Loucy (cell line): ENCODE measurements at regions not wholly inside any gene's neighbourhood (a gene's known extent, or its start where the extent isn't known, plus 50 kb on each side); places are given as distances from the start of the nearest gene placed in this dataset.

ENCODE experiments used
- H2AFZ ChIP-seq: fragments of 200-600 bp; sonication (generic); 2 replicates; pipeline ENCODE4 v1.6.0; 2016; ENCODE audit warnings: antibody characterized with exemption, mild to moderate bottlenecking, low read length, moderate library complexity
- H3F3A ChIP-seq: fragments of 200-600 bp; 2 replicates; pipeline ENCODE4 v1.6.0; 2016; ENCODE audit warnings: antibody characterized with exemption, low read depth, mild to moderate bottlenecking
- H3K27me3 ChIP-seq: fragments of 200-600 bp; sonication (generic); 2 replicates; pipeline ENCODE4 v1.6.1; 2014; ENCODE audit warnings: low read length, mild to moderate bottlenecking; ENCODE audit not compliant: insufficient read depth, poor library complexity, severe bottlenecking
- H3K36me3 ChIP-seq: fragments of 200-600 bp; sonication (generic); 2 replicates; pipeline ENCODE4 v1.6.1; 2016; ENCODE audit warnings: low read length; ENCODE audit not compliant: insufficient read depth
- H3K4me1 ChIP-seq: fragments of 200-600 bp; sonication (generic); 2 replicates; pipeline ENCODE4 v1.5.1; 2014; ENCODE audit warnings: low read length, mild to moderate bottlenecking; ENCODE audit not compliant: insufficient read depth, poor library complexity, severe bottlenecking
- H3K4me2 ChIP-seq: fragments of 200-600 bp; sonication (generic); 2 replicates; pipeline ENCODE4 v1.6.0; 2014; ENCODE audit warnings: antibody characterized with exemption, low read length, low read depth, mild to moderate bottlenecking; ENCODE audit not compliant: poor library complexity, severe bottlenecking
- H3K4me3 ChIP-seq: fragments of 200-600 bp; sonication (generic); 2 replicates; pipeline ENCODE4 v1.5.1; 2014; ENCODE audit warnings: low read length, mild to moderate bottlenecking, mixed read lengths; ENCODE audit not compliant: poor library complexity, severe bottlenecking
- H3K79me2 ChIP-seq: fragments of 200-600 bp; sonication (generic); 2 replicates; pipeline ENCODE4 v1.6.1; 2014; ENCODE audit warnings: low read length; ENCODE audit not compliant: insufficient read depth
- H3K9ac ChIP-seq: fragments of 200-600 bp; sonication (generic); 2 replicates; pipeline ENCODE4 v1.6.0; 2014; ENCODE audit warnings: mild to moderate bottlenecking, low read depth, low read length, moderate library complexity; ENCODE audit not compliant: poor library complexity, severe bottlenecking
- H3K9me2 ChIP-seq: fragments of 200-600 bp; sonication (generic); replicated peaks from 2 replicates; pipeline ENCODE4 v1.6.1; 2016; ENCODE audit warnings: low read depth, low read length, mixed read lengths
- H3K9me3 ChIP-seq: fragments of 200-600 bp; sonication (generic); 2 replicates; pipeline ENCODE4 v1.6.1; 2014; ENCODE audit warnings: mild to moderate bottlenecking, antibody characterized with exemption, low read length, low read depth; ENCODE audit not compliant: insufficient read depth
- H4K20me1 ChIP-seq: fragments of 200-600 bp; sonication (generic); 2 replicates; pipeline ENCODE4 v1.6.0; 2014; ENCODE audit warnings: antibody characterized with exemption, low read length, mild to moderate bottlenecking; ENCODE audit not compliant: insufficient read depth, poor library complexity, severe bottlenecking
- CTCF ChIP-seq: fragments of 200-600 bp; sonication (generic); conservative IDR thresholded peaks from 2 replicates; pipeline ENCODE4 v1.5.1; 2014; ENCODE audit warnings: mild to moderate bottlenecking, antibody characterized with exemption, low read length
- EZH2phosphoT487 ChIP-seq: fragments of 200-600 bp; IDR thresholded peaks from 2 replicates; pipeline ENCODE4 v1.6.1; 2018; ENCODE audit warnings: antibody characterized with exemption, mild to moderate bottlenecking, moderate library complexity, borderline replicate concordance

DNA sequence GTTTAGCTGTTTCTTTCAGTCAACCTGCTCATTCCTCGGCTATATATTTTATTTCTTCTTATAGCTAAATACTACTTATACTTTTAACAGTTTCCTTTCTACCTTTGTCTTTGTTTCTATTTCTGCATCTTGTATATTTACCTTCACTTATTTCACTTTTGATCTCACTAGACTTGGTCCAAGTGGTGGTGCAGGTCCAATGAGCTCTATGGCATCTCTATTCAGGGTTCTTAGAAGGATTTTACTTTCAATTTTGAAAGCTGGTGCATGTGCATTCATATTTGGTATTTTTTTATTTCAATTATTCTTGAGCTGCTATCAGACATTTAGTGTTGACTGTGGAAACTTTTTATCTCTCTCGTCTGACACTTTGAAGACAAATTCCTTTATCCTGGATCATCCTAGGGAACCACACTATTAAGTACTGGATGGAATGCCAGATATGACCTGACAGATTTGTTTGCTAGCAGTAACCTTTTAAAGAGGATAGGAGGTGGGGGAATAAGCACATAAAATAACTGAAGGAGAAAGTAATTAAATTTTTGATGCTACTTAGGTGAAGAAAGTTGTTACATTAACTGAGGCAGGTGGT is 123.1 kb upstream of the PJA2 start:
- Histone ChIP-seq H3K36me3 (no peaks in the 10 kb centered on the region), H3K27me3 (no peaks in the 10 kb centered on the region), H3K9me2 (no peaks in the 10 kb centered on the region), H3K4me3 (no peak overlapping the region), H2AFZ (no peak overlapping the region), H3K4me2 (no peak overlapping the region), H3K4me1 (no peaks in the 10 kb centered on the region), H3K9ac (no peak overlapping the region), H4K20me1 (no peaks in the 10 kb centered on the region), H3F3A (no peaks in the 10 kb centered on the region), H3K9me3 (no peaks in the 10 kb centered on the region), H3K79me2 (no peaks in the 10 kb centered on the region)
- no peak for TF ChIP-seq CTCF
- no peak for TF ChIP-seq EZH2phosphoT487

- Histone ChIP-seq H2AFZ (no peak overlapping the region), H3K4me3 (no peak overlapping the region), H3K27me3 (no peaks in the 10 kb centered on the region), H3K79me2 (no peaks in the 10 kb centered on the region), H3K9ac (no peak overlapping the region), H3K9me3 (no peaks in the 10 kb centered on the region), H3K9me2 (no peaks in the 10 kb centered on the region), H3K4me1 (no peaks in the 10 kb centered on the region), H3F3A (no peaks in the 10 kb centered on the region), H4K20me1 (no peaks in the 10 kb centered on the region), H3K36me3 (no peaks in the 10 kb centered on the region), H3K4me2 (no peak overlapping the region)
- no peak for TF ChIP-seq CTCF
- TF ChIP-seq EZH2phosphoT487 = no peak
Observed at GRCh38 chr5:109531262-109531661, 121.5 kb upstream of the PJA2 start.

DNA sequence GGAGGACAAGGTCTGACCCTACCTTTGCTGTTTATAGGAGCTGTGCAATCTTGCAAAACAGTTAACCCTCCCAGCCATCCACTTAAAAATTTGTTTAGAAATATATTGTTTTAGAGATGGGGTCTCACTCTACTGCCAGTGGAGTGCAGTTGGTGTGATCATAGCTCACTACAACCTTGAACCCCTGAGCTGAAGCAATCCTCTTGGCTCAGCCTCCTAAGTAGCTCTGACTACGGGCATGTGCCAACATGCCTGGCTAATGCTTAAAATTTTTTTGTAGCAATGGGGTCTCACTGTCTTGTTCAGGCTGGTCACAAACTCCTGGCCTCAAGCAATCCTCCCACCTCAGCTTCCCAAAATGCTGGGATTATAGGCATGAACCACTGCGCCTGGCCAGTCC is 120.2 kb upstream of the PJA2 start:
- no peak overlapping the region for H3K9ac ChIP-seq
- H3K4me1 ChIP-seq = no peaks in the 10 kb centered on the region
- H3K79me2 ChIP-seq = no peaks in the 10 kb centered on the region
- H3K4me3 ChIP-seq = no peak overlapping the region
- no peaks in the 10 kb centered on the region for H3K27me3 ChIP-seq
- H3K9me3 ChIP-seq = no peaks in the 10 kb centered on the region
- no peak overlapping the region for H3K4me2 ChIP-seq
- TF ChIP-seq EZH2phosphoT487 = no peak
- no peak for TF ChIP-seq CTCF
- no peaks in the 10 kb centered on the region for H3K36me3 ChIP-seq
- H2AFZ ChIP-seq = no peak overlapping the region
- no peaks in the 10 kb centered on the region for H4K20me1 ChIP-seq
- no peaks in the 10 kb centered on the region for H3F3A ChIP-seq
- no peaks in the 10 kb centered on the region for H3K9me2 ChIP-seq
